NCI-H526 (cell line): ENCODE measurements at regions not wholly inside any gene's neighbourhood (a gene's known extent, or its start where the extent isn't known, plus 50 kb on each side); places are given as distances from the start of the nearest gene placed in this dataset.
"Not testable (repeated sequence)": the region's sequence is repeated elsewhere in the genome, so short reads cannot be mapped to it uniquely, and the experiment has no call there.

ENCODE experiments used
- DNase-seq, 2 experiments: peaks; one replicate each; lab custom pipeline; 2025; lab: John Stamatoyannopoulos, UW

DNA sequence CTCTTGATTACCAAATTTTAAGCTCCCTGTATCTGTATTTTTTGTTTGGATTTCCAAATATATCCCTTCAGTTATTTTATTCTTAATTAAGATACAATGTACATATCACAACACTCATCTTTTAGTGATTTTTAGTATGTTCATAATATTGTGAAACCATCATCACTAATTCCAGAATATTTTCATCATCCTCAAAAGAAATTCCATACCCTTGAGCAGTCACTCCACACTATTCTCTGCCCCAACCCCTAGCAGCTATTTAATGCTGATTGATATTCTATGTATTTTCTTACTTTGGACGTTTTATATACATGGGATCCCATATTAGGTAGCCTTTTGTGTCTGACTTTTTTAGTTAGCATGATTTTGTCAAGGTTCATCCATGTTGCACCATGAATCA, 127.4 kb upstream of the SLC8A1 start:
- DNase-seq, result no peak

DNA sequence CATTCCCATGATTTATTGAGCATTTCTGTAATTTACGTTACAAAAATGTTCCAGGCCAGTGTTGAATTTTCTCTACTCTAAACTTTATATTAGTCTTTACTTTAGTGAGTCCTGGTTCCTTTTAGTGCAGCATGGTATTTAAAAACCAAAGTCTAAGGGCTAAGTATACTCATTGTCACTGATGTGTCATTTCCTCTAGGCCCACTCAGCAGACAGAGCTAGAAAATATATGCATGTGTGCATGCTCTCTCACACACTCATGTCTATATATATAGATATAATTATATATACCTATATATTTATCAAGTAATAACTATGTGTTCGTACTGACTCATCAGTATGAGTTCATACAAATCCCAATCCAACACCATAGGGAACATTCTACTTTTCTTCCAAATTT, 132.5 kb upstream of the SLC8A1 start:
- DNase-seq, result no peak

DNA sequence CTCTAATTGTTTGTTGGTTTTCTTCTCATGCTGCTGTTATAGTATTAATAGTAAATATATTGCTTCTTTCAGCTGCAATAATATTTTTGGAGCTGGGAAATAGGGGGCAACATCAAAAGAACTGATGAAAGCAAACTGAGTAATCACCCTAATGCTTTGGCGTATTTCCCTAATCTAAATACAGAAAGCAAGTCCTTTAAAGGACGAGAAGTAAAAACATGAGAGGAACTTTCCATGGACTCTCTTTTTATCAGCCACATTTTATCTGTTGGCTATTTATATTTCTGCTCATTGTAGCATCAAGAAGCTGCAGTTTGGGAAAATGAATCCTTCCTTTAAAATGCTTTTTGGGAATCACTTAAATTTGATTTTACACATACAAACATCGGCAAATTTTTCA, 139.9 kb upstream of the SLC8A1 start:
- DNase-seq, result no peak

DNA sequence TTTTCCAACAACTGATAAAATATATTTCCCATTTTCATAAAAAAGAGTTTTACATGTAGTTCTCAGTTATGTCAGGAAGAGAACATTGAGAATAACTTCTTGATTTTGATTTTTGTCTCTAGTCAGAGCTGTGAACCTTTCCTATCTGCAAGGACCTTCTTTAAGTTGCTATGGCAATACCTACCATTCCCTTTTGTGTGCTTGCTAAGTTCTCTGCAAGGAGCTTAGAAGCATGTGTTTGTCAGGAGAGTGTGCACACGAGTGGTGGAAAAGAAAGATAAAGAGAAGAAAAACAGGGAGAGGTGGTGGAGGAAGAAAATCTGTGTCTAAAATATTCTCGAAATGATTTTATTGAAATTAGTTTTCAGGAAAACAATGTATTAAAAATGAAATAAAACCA, 140.3 kb upstream of the SLC8A1 start:
- no peak for DNase-seq

DNA sequence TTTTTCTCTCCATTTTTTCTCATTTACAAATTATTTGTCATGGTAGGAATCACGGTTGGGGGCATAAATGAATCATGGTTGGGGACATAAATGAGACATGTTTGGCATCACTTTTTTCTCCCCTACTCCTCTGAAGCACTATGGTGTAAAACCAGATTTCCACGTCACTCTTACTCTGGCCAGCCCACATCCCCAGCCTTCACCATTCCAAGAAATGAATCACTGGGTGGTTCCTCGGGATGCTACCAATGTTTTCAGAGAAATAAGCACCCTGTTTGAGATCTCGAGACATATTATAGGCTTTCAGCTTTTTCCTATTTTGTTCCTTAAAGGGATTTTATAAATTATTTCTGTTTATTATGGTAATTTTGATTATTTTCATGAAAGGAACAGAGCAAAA, 155.0 kb upstream of the SLC8A1 start:
- DNase-seq, result no peak

DNA sequence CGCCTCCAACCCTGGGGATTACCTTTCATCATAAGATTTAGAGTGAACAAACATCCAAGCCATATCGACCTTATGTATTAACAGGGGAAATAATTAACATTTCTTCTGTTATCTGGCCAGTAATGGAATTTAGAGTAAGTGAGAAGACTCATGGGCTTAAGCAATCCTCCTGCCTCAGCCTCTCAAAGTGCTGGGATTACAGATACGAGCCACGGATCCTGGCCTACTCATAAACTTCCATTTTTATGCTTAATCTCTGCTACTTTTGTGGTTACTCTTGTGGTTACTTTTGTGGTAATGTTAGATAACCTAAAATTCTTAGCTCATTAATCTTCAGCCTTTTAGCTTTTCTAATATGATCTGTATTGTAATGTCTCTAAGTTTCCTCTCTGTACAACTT, 159.3 kb upstream of the SLC8A1 start:
- DNase-seq, result no peak

DNA sequence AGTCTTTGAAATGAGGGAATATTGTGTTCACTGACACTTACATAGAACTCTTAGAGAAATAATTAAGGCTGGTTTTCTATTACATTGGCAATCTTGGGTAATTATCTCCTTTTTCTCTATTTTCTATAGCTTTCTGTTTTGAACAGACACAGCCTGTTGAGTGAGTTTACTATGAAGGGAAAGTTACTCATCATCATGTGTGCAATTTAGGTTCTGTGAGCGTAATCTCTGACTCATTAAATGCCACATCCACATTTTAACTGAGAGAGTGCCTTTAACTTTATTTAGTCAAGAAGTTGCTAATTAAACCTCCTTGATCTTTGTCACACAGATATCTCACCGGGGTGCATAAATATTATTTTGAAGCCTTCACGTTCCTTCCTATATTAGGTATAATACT, 174.0 kb upstream of the SLC8A1 start:
- no peak for DNase-seq

DNA sequence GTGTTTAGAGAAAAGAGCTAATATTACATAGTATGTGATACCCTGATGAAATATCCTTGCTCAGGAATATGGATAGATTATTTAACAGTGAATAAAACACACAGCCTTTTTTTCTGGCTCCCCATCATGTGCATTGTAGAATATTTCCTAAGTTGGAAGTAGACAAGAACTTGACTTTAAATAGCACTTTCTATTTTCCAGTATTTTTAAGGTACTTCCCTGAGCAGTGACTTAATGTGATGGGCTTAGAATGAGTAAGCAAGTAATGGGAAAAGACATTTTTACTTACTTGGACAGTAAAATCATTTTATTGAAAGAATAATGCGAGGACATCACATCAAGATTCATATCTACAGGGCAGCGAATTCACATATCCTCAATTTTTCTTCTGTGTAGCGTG, 176.7 kb upstream of the SLC8A1 start:
- DNase-seq, result no peak

DNA sequence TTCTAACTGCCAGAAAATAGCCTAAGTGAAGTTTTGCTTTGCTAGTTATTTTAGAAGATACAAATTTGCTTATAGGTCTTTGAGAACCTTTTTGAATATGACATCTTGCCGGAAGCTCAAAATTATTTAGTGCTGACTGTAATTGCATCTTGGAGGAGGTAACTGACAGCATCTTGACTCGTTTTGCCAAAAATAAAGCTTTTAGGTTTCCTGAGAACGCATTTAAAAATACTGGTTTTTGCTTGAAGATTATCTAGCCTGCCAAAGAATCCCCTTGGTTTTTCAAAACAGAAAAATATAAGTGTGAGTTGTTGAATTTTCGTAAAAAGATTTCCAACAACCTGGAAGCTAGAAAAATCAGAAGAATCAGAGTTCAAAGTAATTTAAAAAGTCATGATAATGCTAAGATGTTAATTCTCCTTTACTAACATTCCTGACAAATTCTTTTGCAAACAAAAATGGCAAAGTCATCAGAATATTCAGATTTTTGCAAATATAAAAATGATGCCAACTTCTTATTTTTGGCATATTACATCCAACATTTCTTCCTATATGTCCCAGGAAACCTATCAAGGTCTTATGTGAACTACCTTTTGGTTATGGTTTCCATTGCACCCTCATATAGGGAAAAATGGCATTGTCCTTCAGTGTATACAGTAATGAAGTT, 178.0 kb upstream of the SLC8A1 start:
- no peak for DNase-seq

DNA sequence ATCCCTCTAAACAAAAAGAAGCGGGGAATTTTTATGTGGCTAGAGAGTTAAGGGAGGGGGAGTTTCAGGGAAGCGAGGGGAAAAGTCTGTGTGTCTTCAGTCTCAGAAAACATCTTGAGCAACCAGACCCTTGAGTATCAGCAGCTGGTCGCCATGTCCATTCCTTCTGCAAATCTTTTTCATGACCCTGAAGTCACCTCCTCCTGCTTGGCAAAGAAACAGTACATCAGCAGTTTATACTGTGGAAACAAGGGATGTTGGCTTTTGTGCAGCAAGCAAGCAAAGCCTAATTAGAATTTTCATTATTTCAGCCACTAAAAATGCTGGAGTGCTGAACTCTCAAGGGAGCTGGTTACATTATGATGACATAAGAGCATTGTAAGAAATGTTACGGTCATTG, 187.4 kb upstream of the SLC8A1 start:
- no peak for DNase-seq

DNA sequence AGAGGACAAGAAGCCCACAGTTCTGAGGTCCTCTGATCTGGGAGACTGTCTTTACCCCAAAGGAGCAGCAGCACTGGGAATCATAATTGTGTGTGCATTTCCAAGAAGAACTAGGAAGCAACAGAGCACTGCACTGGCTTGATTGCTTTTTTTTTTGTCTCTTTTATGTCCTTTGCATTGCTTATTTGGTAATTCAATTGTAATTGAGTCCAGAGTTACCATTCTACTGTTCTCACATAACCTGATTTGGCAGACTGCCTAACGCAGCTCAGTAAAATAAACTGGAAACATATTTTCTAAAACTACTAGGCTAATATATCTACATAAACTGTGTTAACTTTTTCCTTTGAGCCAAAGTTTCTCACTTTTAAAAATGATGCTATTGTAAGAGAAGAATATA, 190.3 kb upstream of the SLC8A1 start:
- DNase-seq, result no peak

DNA sequence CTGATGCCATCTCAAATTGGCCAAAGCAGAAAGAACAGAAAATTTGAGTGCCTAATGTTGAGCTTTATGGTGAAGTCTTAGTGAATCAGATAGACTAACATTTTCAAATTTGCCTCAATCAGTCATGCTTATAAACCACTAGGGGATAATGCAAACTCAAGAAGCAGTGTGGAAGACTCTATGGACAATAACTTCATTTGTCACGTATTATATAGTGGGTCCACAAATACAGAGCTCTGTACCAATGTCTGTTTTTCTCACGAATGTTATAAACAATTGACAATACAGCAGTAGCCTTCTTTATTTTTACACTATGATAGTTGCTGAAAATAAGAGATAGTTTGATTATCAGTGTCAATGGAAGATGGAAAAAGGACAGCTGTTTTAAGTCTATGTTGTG, 190.8 kb upstream of the SLC8A1 start:
- DNase-seq, result no peak

DNA sequence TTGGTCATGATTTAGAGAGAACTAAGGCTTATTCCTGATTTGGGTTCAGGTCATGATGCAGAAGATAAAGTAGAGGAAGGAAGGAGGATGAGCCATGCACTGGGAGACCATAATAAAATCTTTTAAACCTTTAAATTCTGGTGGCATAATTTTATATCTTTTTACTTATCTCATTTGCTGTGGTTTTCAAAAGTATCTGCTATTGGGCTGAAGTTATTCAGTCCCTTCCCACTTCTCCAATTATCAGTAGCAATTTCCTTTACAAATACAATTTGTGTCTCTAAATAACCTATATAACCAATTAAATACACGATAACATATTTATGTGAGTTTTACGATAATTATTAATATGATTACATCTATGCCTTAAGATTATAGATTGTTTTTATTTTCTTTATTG, 194.8 kb upstream of the SLC8A1 start:
- no peak for DNase-seq

DNA sequence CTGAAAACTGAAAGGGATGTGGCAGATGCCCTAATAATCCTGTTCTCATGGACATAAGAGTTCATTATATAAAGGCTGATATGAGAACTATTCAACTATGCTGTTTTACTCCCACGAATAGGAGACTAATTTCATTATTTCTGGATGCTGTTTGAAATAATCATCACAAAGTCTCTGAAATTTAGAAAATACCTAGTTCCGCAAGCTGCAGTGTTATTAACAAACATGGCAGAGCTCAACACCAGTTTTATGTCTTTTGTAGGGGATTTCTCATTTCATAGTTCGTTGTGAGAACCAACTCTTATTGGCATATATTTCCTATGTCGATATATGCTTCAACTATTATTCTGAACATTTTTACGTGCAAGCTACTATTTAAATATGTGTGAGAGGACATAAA, 200.3 kb upstream of the SLC8A1 start:
- no peak for DNase-seq

DNA sequence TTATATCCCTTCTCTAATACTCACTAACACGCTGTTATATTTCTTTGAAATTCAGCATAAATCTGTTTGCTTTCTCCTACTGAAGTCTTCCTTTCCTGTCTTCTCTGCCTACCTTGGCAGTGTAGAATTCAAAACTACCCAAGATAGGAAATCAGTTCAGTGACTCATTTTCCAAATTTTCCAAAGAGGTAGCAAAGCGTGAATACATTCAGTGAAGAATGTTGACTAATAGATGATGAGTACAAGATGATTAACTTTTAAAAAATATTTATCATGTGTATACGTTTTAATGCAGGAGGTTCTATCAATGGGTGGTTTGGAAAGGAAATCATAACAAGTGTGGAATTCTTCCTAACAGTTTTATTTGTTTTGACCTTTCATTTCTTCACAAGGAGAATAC, 201.9 kb upstream of the SLC8A1 start:
- DNase-seq, result no peak

DNA sequence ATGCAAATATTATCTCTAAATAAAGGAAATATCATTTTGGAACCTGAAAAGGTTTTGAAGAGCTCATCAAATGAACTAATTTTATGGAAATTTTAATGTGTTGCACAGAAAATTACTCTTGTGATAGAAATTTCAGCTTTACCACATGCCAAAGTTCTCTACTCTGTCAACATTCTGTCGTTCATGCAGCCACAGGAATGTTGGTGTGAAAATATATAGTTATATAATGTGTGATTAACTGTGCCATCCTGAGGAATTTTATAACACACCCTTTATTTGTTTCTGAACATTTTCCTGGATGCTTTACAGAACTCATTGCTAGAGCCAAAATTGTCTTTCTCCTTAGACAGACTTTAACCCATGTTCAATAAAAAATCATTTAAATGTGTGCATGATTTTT, 202.5 kb upstream of the SLC8A1 start:
- DNase-seq, result no peak

DNA sequence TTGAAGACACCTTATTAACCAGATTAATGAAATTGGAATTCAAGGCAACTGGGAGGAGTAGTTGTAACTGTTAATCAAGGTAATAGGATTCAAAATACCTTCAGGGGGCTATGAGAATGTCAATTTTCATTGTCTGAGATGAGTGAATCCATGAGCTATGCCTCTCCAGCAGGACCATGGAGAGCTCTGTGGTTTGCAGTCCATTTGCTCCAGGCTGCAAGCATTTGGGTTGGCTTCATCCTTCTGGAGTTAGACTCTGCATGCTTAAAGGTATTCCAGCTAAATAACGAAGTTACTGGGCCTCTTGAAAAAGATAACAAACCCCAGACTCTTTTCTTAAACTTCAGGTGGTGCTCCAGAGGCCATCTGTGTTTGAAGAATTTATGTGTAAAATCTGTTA, 207.1 kb upstream of the SLC8A1 start:
- no peak for DNase-seq

DNA sequence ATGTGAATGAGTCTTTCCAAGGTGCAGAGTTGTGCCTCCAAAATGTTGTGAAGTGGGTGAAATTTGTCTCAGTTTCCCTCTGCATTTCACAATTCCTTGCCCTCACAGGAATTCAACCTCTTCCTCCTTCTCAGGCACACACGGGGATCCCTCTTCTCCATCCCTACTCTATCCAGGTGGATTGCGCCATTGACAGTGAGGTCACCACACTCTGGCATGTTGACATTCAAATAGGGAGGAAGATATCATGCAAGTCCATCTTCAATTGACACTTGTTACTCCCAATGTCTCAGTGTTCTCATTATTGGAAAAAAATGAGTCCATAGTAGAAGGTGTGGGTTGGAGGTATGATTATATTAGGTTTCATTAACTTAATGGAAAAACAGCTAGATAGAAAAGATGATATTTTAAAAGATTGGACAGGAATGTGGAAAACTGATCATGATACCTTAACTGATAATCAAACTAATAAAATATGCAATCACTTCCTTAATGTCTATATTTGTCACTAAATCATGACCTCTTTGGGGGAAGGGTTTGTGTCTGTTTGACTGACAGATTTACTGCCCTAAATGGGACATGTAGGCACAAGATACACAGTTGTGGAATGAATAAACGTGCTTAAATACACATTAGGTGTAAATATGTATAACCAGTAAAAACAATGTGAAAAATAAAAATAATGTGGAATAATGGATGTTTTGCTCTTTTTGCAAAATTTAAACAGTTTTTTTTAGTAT, 213.8 kb upstream of the SLC8A1 start:
- no peak for DNase-seq

DNA sequence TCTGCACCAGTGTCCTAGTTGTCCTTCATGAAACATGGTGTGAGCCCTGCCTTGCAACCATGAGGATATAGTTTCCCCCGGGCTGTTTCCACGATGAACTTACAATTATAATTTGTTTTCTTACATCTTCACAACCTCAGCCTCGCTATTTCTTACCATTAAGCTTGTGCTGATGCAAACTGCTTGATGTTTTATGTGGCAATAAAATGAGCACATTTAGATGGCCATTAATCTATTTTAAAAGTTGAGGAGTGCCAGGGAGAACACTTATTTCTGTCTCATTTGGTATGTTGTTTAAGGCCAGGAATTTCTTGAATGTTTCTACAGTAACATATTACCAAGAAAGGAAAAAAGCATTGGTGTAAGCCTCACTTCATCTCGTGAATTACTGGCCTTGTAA, 214.5 kb upstream of the SLC8A1 start:
- no peak for DNase-seq

DNA sequence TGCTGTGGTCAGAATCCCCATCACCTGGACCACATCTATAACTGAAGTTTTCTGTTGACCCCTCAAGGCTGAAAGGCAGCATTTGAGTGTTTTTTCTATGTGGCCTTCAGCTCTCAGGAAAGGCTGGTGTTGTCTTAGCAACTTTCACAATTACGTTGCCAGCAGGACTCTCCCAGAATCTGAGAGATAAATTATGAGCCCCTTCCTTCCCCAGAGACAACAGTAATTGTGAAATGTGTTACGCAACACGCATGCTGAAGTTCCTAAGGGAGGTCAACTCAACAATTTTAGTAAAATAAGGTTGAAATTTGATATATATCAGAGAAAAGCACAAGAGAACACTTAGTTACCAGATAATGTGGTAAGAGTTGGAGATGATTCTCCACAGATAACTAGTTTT, 216.5 kb upstream of the SLC8A1 start:
- DNase-seq, result no peak

DNA sequence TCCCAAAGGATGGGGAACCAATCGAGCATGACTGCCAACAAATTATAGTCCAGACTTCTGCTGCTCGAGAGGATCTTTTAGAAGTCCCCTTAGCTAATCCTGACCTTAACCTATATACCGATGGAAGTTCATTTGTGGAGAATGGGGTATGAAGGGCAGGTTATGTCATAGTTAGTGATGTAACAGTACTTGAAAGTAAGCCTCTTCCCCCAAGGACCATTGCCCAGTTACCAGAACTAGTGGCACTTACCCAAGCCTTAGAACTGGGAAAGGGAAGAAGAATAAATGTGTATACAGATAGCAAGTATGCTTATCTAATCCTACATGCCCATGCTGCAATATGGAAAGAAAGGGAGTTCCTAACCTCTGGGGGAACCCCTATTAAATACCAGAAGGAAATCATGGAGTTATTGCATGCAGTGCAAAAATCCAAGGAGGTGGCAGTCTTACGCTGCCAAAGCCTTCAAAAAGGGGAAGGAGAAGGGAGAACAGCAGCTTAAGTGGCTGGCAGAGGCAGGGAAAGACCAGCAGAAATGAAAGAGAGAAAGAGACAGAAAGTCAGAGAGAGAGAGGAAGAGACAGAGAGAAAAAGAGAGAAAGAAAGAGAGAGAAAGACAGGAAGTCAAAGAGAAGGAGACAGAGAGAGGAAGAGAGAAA, 224.4 kb upstream of the SLC8A1 start:
- not testable (repeated sequence) for DNase-seq

DNA sequence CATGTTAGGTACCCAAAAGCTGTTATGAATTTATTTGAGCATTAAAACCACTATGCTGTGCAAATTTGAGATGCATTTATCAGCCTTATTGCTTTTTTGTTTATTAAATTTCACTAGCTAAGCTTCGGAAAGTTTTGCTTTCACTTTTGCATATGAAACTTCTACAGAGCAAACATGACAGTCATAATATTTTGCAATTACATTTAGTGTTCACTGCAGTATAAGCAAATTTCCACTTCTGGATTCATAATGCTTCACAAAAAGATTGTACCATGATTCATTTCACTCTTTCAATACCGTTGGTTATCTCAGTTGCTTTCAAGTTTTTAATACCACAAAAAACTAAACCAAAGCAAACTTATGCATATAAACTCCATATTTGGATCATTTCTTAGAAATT, 228.7 kb upstream of the SLC8A1 start:
- no peak for DNase-seq

DNA sequence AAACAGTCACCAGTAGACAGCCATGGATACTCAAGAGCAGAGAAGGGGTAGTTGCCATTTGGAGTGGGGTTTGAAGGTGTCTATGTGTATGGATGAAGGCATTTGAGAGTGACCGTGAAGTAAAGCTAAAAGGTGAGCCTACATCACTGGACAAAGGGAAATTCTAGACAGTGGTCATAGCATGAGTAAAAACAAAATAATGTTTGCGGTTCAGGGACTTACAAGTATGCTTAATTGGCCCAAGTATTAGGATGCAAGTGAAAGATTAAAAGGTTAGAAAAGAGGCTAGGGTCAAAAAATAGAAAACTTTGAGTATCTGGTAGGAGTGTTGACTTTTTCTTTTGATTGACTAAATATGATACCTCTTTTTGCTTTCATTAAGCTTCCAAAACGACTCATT, 238.1 kb upstream of the SLC8A1 start:
- DNase-seq, result no peak

DNA sequence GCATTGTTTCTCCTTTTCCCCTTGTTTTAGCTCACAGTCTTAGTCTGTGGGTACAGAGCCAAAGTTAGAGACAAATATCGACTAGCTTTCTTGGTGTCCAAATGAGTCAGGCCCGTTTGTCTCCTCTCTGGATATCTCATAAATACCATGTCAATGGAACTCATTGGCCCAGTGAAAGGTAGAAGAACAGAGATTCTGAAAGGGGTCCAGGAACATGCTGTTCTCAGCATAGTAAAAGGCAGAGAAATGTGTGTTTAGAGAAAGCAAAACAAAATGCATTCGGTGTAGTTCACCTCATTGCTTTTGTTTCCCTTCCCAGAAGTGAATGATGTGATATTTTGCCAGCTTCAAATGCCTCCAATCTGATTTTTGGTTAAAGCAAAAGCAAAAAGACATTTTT, 238.6 kb upstream of the SLC8A1 start:
- no peak for DNase-seq
